ENCODE measurements at regions not wholly inside any gene's neighbourhood (a gene's known extent, or its start where the extent isn't known, plus 50 kb on each side); places are given as distances from the start of the nearest gene placed in this dataset.

- Histone ChIP-seq H3K4me1 (no peaks in the 10 kb centered on the region), H3K4me3 (no peak overlapping the region), H3K36me3 (no peaks in the 10 kb centered on the region), H3K9me3 (no peaks in the 10 kb centered on the region), H3K27ac (replicated peaks in 1 of 4) (no peak overlapping the region), H3K27me3 (no peaks in the 10 kb centered on the region)
- DNase-seq (ENCODE audit: extremely low spot score), result no peak
- intact Hi-C loops (cut with DNase I), result no loop called here
- TF ChIP-seq POLR2AphosphoS5 (IDR thresholded peaks at IDR 0.05) (no peak), CTCF (IDR thresholded peaks at IDR 0.05) (no peak), EP300 (IDR thresholded peaks at IDR 0.05) (no peak), POLR2A (IDR thresholded peaks at IDR 0.05; ENCODE audit: low read depth) (no peak)
- 52% methylated on average over 5 of the region's 5 CpGs for WGBS
These were observed 218.1 kb upstream of the ARGLU1 start for GRCh38 chr13:106786006-106786563.

GRCh38 chr13:106774621-106775020, 206.7 kb upstream of the ARGLU1 start:
- WGBS, result 92% methylated on average over 1 of the region's 1 CpG
- no peaks in the 10 kb centered on the region for H3K36me3 ChIP-seq
- H3K27ac ChIP-seq (replicated peaks in 1 of 4), result no peak overlapping the region
- H3K4me1 ChIP-seq, result no peaks in the 10 kb centered on the region
- no peak for DNase-seq (ENCODE audit: extremely low spot score)
- no peaks in the 10 kb centered on the region for H3K27me3 ChIP-seq
- intact Hi-C loops (cut with DNase I), result no loop called here
- H3K9me3 ChIP-seq, result peaks cover 0 to 7% (median 0%) of the 10 kb centered on the region in 4 donors
- H3K4me3 ChIP-seq, result no peak overlapping the region
- no peak for TF ChIP-seq CTCF (IDR thresholded peaks at IDR 0.05)
- no peak for TF ChIP-seq POLR2AphosphoS5 (IDR thresholded peaks at IDR 0.05)
- no peak for TF ChIP-seq POLR2A (IDR thresholded peaks at IDR 0.05; ENCODE audit: low read depth)
- no peak for TF ChIP-seq EP300 (IDR thresholded peaks at IDR 0.05)

GRCh38 chr13:106772006-106772601, 204.2 kb upstream of the ARGLU1 start:
- DNase-seq (ENCODE audit: extremely low spot score), result no peak
- H3K36me3 ChIP-seq, result no peaks in the 10 kb centered on the region
- H3K27me3 ChIP-seq, result no peaks in the 10 kb centered on the region
- no peak overlapping the region for H3K27ac ChIP-seq (replicated peaks in 1 of 4)
- intact Hi-C loops (cut with DNase I), result no loop called here
- 49% methylated on average over 6 of the region's 6 CpGs for WGBS
- no peak for TF ChIP-seq CTCF (IDR thresholded peaks at IDR 0.05)
- no peak for TF ChIP-seq POLR2A (IDR thresholded peaks at IDR 0.05; ENCODE audit: low read depth)
- TF ChIP-seq EP300 (IDR thresholded peaks at IDR 0.05), result no peak
- no peak for TF ChIP-seq POLR2AphosphoS5 (IDR thresholded peaks at IDR 0.05)
- no peak overlapping the region for H3K4me3 ChIP-seq
- peaks cover 0 to 13% (median 11%) of the 10 kb centered on the region in 4 donors for H3K9me3 ChIP-seq
- H3K4me1 ChIP-seq, result no peaks in the 10 kb centered on the region

- Histone ChIP-seq H3K9me3 (peaks cover 0 to 17% (median 10%) of the 10 kb centered on the region in 4 donors), H3K36me3 (no peaks in the 10 kb centered on the region), H3K4me3 (no peak overlapping the region), H3K27me3 (no peaks in the 10 kb centered on the region), H3K27ac (replicated peaks in 1 of 4) (no peak overlapping the region), H3K4me1 (no peaks in the 10 kb centered on the region)
- no peak for DNase-seq (ENCODE audit: extremely low spot score)
- WGBS, result 91% methylated on average over 3 of the region's 3 CpGs
- TF ChIP-seq CTCF (IDR thresholded peaks at IDR 0.05), result no peak
- no peak for TF ChIP-seq EP300 (IDR thresholded peaks at IDR 0.05)
- TF ChIP-seq POLR2AphosphoS5 (IDR thresholded peaks at IDR 0.05), result no peak
- no peak for TF ChIP-seq POLR2A (IDR thresholded peaks at IDR 0.05; ENCODE audit: low read depth)
- intact Hi-C loops (cut with DNase I), result no loop called here
These were observed 201.1 kb upstream of the ARGLU1 start for GRCh38 chr13:106768991-106769390.

GRCh38 chr13:106762708-106763107, 194.8 kb upstream of the ARGLU1 start:
- no peaks in the 10 kb centered on the region for H3K36me3 ChIP-seq
- peaks cover 0 to 7% (median 0%) of the 10 kb centered on the region in 4 donors for H3K4me1 ChIP-seq
- intact Hi-C loops (cut with DNase I), result no loop called here
- H3K4me3 ChIP-seq, result no peak overlapping the region
- H3K9me3 ChIP-seq, result peaks cover 0 to 10% (median 6%) of the 10 kb centered on the region in 4 donors
- TF ChIP-seq POLR2AphosphoS5 (IDR thresholded peaks at IDR 0.05) (no peak), CTCF (IDR thresholded peaks at IDR 0.05) (no peak), EP300 (IDR thresholded peaks at IDR 0.05) (no peak), POLR2A (IDR thresholded peaks at IDR 0.05; ENCODE audit: low read depth) (no peak)
- WGBS, result 65% methylated on average over 3 of the region's 3 CpGs
- H3K27ac ChIP-seq (replicated peaks in 1 of 4), result no peak overlapping the region
- DNase-seq (ENCODE audit: extremely low spot score), result no peak
- H3K27me3 ChIP-seq, result no peaks in the 10 kb centered on the region
